NCI-H128 (cell line): ENCODE measurements at regions not wholly inside any gene's neighbourhood (a gene's known extent, or its start where the extent isn't known, plus 50 kb on each side); places are given as distances from the start of the nearest gene placed in this dataset.
"Not testable (repeated sequence)": the region's sequence is repeated elsewhere in the genome, so short reads cannot be mapped to it uniquely, and the experiment has no call there.

Source experiments
- DNase-seq: peaks from one replicate; lab custom pipeline; 2025; ENCODE audit not compliant: unreplicated experiment; lab: John Stamatoyannopoulos, UW

- DNase-seq, result no peak
Observed at GRCh38 chr2:239730897-239731296, 294.2 kb downstream of the NDUFA10 start.

DNA sequence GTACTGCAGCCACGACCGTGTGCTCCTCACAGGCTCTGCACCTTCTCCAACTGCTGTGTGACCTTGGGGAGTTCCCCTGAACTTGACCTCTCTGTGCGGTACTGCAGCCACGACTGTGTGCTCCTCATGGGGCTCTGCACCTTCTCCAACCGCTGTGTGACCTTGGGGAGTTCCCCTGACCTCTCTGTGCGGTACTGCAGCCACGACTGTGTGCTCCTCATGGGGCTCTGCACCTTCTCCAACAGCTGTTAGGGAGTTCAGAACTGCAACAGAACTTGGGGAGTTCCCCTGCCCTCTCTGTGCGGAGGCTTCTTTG lies 294.6 kb downstream of the NDUFA10 start:
- DNase-seq, result not testable (repeated sequence)

DNA sequence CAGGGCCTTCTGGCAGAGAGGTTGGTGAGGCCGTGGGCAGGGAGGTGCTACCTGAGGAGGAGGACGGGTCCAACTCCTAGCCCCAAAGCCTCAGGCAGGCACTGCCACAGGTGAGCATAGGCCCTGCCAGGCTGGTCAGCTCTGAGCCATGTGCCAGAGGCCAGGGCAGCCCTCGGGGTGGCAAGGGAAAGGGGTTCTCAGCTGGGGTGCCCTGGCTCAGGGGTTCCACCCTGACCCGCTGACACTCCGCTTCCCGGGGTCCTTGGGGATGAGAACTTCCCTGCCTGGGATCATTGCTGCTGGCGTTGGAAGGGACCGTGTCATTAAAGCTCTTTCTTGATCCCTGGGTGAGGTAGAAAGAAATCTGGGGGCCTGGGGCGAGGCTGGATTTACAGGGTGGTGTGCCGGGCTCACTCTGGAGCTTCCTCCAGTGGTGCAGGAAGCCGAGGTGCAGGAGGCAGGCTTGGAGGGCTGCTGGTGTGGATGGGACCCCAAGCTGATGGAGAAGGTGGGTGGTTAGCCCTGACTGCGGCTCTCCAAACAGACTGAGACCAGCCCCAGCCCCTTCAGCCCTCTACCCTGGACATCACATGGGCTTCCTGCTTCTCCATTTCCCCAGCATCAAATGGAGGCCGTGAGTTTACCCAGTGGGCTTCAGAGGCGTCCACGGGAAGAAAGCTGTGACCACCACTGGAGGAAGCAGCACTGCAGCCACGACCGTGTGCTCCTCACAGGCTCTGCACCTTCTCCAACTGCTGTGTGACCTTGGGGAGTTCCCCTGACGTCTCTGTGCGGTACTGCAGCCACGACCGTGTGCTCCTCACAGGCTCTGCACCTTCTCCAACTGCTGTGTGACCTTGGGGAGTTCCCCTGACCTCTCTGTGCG lies 295.2 kb downstream of the NDUFA10 start:
- no peak for DNase-seq

- DNase-seq, result no peak
Observed at GRCh38 chr2:239729151-239729550, 296.0 kb downstream of the NDUFA10 start.

DNA sequence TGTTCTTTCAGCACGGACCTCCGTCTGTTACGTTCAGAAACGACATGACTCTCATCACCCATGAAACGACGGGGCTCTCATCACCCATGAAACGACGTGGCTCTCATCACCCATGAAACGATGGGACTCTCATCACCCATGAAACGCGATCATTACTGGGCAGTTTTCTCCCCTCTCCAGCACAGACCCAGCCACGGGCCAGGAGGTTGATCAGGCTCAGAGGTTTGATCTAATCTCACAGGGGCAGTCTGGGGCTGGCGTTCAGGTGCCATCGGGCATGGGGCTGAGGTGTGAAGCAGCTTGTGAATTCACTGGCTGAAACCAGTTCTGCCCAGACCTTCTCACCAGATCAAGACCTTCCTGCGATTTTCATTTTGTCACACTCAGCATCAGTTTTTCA lies 296.4 kb downstream of the NDUFA10 start:
- no peak for DNase-seq

GRCh38 chr2:239727776-239728600 lies 297.2 kb downstream of the NDUFA10 start:
- no peak for DNase-seq

DNA sequence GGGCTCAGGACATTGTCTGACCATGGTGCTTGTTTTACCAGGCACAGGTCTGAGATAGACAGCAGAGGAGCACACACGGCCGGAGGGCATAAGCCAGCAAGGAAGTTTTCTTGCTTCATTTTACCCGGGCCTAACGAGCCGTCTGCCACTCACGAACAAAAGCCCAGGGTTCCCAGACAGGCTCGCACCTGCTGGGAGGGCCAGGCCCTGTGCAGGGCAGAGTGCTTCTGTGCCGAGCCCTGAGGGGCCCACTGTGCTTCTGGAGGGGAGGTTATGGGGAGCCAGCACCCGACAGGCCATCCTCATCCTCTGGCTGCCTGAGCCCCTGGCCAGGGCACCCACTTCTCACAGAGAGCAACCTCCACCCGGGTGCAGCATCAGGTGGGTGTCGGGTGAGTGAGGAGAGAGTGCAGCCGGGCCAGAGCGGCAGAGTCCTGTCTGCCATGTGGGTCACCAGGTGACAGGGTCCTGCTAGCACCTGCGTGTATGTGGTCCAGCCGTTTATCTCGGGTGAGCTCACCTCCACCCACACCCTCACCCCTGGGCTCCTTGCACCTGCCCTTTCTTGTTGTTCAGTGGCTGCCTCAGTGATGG lies 297.9 kb downstream of the NDUFA10 start:
- no peak for DNase-seq

- DNase-seq, result no peak
Observed at GRCh38 chr2:239726631-239727181, 298.4 kb downstream of the NDUFA10 start.

- DNase-seq, result no peak
Observed at GRCh38 chr2:239726091-239726591, 299.0 kb downstream of the NDUFA10 start.

DNA sequence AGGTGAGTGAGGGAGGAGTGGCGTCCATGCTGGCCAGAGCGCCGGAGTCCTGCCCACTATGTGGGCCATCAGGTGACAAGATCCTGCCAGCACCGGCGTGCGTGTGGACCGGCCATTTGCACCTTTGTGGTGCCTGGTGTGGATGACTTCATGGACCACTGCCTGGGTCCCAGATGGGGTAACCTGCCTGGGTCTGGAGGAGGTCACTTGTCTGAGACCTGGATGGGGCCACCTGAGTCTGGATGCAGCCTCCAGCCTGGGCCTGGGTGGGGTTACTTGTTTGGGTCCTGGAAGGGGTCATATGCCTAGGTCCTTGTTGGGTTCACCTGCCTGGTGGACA lies 299.6 kb downstream of the NDUFA10 start:
- no peak for DNase-seq

GRCh38 chr2:239724851-239725550 lies 300.1 kb downstream of the NDUFA10 start:
- DNase-seq, result no peak

GRCh38 chr2:239724194-239724849 lies 300.8 kb downstream of the NDUFA10 start:
- DNase-seq, result no peak

- no peak for DNase-seq
Observed at GRCh38 chr2:239723486-239724193, 301.5 kb downstream of the NDUFA10 start.

GRCh38 chr2:239722760-239723470 lies 302.2 kb downstream of the NDUFA10 start:
- no peak for DNase-seq

GRCh38 chr2:239721991-239722759 lies 303.0 kb downstream of the NDUFA10 start:
- no peak for DNase-seq

DNA sequence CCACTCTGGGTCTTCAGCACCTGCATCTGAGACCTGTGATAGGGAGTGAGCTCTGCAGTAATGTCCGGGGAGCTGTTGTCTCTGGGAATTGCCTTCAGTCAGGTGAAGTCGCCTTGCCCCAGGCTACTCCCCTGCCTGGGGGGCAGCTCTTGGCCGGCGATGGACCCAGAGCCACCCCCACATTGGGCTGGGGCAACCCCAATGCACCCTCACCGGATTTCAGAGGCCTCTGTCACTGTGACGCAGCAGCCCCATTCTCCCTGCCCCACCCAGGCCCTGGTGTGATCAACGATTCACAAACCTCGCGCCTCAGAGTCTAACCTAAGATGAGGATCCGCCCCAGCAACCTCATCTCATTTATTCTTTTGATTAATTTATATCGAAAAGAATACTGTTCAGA lies 303.6 kb downstream of the NDUFA10 start:
- no peak for DNase-seq

GRCh38 chr2:239720361-239721360 lies 304.5 kb downstream of the NDUFA10 start:
- no peak for DNase-seq
